Erythroblast (primary cell): ENCODE measurements at regions not wholly inside any gene's neighbourhood (a gene's known extent, or its start where the extent isn't known, plus 50 kb on each side); places are given as distances from the start of the nearest gene placed in this dataset.

Experiments used
- GATA1 ChIP-seq: IDR thresholded peaks from 2 replicates; pipeline ENCODE4 v1.6.1; 2011; ENCODE audit warnings: low read depth, mild to moderate bottlenecking, control low read depth, low read length, moderate library complexity
- POLR2A ChIP-seq: IDR thresholded peaks from 2 replicates; pipeline ENCODE4 v1.6.1; 2011; ENCODE audit warnings: mild to moderate bottlenecking, low read length

DNA sequence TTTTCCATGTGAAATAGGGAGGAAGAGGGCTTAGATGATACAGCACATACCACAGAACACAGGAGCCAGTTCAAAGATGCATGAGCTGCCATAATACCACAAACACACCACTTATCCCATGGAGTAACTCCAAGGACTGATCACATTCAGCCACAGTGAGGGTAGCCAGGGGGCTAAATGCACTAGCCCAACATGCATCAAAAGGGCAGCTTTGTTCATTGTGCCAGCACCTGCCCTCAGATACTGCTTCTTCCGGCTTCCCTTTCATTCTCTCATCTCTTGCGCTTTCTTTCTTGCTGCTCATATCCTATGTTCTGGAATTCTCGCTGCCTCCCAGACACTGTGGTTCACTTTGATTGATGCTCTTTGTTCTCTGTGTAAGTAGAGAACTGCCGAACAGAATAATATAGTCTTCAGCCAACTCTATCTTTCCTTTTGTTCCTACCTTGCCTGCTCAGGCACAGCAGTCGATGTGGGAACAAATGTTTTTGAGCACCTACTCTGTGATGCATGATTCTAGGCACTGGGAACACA lies 50.0 kb upstream of the SYT6 start:
- TF ChIP-seq POLR2A: no peak
- no peak for TF ChIP-seq GATA1
